Right hindlimb (tissue), 1 donor: ENCODE measurements at regions not wholly inside any gene's neighbourhood (a gene's known extent, or its start where the extent isn't known, plus 50 kb on each side); places are given as distances from the start of the nearest gene placed in this dataset.

Source experiments
- DNase-seq: peaks from one replicate; pipeline ENCODE4 v3.0.0-alpha.2; 2018

GRCh38 chr2:136395582-136395981 is 277.6 kb upstream of the CXCR4 start:
- no peak for DNase-seq

- no peak for DNase-seq
Observed at GRCh38 chr2:136394136-136395060, 276.4 kb upstream of the CXCR4 start.

- DNase-seq = no peak
Observed at GRCh38 chr2:136393514-136393913, 275.6 kb upstream of the CXCR4 start.

GRCh38 chr2:136392897-136393505 is 275.1 kb upstream of the CXCR4 start:
- DNase-seq = no peak

GRCh38 chr2:136389809-136390208 is 271.9 kb upstream of the CXCR4 start:
- DNase-seq = no peak

- DNase-seq = peak; percentile 38
Observed at GRCh38 chr2:136386046-136386445, 268.1 kb upstream of the CXCR4 start.

- DNase-seq = no peak
Observed at GRCh38 chr2:136384531-136385303, 266.8 kb upstream of the CXCR4 start.

GRCh38 chr2:136383167-136383566 is 265.2 kb upstream of the CXCR4 start:
- DNase-seq = no peak

- DNase-seq = no peak
Observed at GRCh38 chr2:136381722-136382633, 264.0 kb upstream of the CXCR4 start.

GRCh38 chr2:136381245-136381644 is 263.3 kb upstream of the CXCR4 start:
- no peak for DNase-seq

GRCh38 chr2:136378712-136379595 is 261.0 kb upstream of the CXCR4 start:
- peak; percentile 44 for DNase-seq

- DNase-seq = no peak
Observed at GRCh38 chr2:136377423-136378382, 259.8 kb upstream of the CXCR4 start.

- DNase-seq = peak; percentile 50
Observed at GRCh38 chr2:136376798-136377211, 258.9 kb upstream of the CXCR4 start.

- no peak for DNase-seq
Observed at GRCh38 chr2:136376211-136376610, 258.3 kb upstream of the CXCR4 start.

- DNase-seq = no peak
Observed at GRCh38 chr2:136375017-136375901, 257.3 kb upstream of the CXCR4 start.

GRCh38 chr2:136373841-136374240 is 255.9 kb upstream of the CXCR4 start:
- no peak for DNase-seq

- no peak for DNase-seq
Observed at GRCh38 chr2:136373029-136373428, 255.1 kb upstream of the CXCR4 start.

- no peak for DNase-seq
Observed at GRCh38 chr2:136363900-136364299, 246.0 kb upstream of the CXCR4 start.

- no peak for DNase-seq
Observed at GRCh38 chr2:136363470-136363869, 245.5 kb upstream of the CXCR4 start.
